ENCODE measurements at regions not wholly inside any gene's neighbourhood (a gene's known extent, or its start where the extent isn't known, plus 50 kb on each side); places are given as distances from the start of the nearest gene placed in this dataset.

GRCh38 chr4:183840311-183840710, 64.8 kb upstream of the STOX2 start (continued):
- TF ChIP-seq DIDO1 (tag; IDR thresholded peaks at IDR 0.05; ENCODE audit: low read depth) (no peak), MTA3 (IDR thresholded peaks at IDR 0.05; ENCODE audit: borderline replicate concordance) (no peak), ZNF384 (IDR thresholded peaks at IDR 0.05; ENCODE audit: low read depth, low read length) (no peak), PHB2 (IDR thresholded peaks at IDR 0.05; ENCODE audit: low read depth) (no peak), NFE2L1 (tag; IDR thresholded peaks at IDR 0.05; ENCODE audit: borderline replicate concordance, low read depth) (no peak)

- H3K4me2 ChIP-seq (ENCODE audit: insufficient read depth, low read length): no peak overlapping the region
- no peaks in the 10 kb centered on the region for H3K79me2 ChIP-seq (ENCODE audit: control insufficient read depth, insufficient read depth, low read length)
- H2AFZ ChIP-seq (ENCODE audit: low read depth, low read length): no peak overlapping the region
- H3K9ac ChIP-seq (ENCODE audit: insufficient read depth in 1 of 2, low read depth in 2 of 2, low read length in 2 of 2): no peak overlapping the region
- WGBS (ENCODE audit: insufficient coverage, low coverage, missing lambda C conversion rate): under 1% methylated on average over 8 of the region's 8 CpGs
- intact Hi-C loops (cut with micrococcal nuclease) (loop anchor here (2.0 to 10.0 kb wide), 2 partner anchors 366 to 410 kb away; no protein-coding TSS in a partner anchor), in situ Hi-C loops (cut with MboI) (no loop called here)
- no peaks in the 10 kb centered on the region for H3K4me1 ChIP-seq (replicated peaks in 1 of 2; ENCODE audit: control insufficient read depth in 2 of 2, insufficient read depth in 2 of 2, low read length in 2 of 2)
- DNase-seq (ENCODE audit: extremely low read depth in 1 of 4, low spot score in 3 of 4) (no peak), FAIRE-seq (no peak), ATAC-seq (no peak)
- POLR2A ChIA-PET: no interaction called here
- H3K27ac ChIP-seq (ENCODE audit: extremely low read depth, low read depth, low read length): no peak overlapping the region
- no peak overlapping the region for H3K4me3 ChIP-seq
- no peaks in the 10 kb centered on the region for H4K20me1 ChIP-seq (replicated peaks; ENCODE audit: control insufficient read depth, insufficient read depth, low read length)
- CTCF ChIA-PET (ENCODE audit: low intra/inter-chr PET ratio): interaction anchor here (1.1 to 2.5 kb wide), 3 partner anchors 259 to 328 kb away, joined by 3 to 11 read pairs (median 8); no protein-coding TSS in a partner anchor
- no peaks in the 10 kb centered on the region for H3K9me3 ChIP-seq (replicated peaks; ENCODE audit: control insufficient read depth, insufficient read depth, low read depth, low read length)
- H3K36me3 ChIP-seq (ENCODE audit: control insufficient read depth, insufficient read depth, low read length): no peaks in the 10 kb centered on the region
- H3K9me1 ChIP-seq (ENCODE audit: control insufficient read depth, insufficient read depth, low read length): no peaks in the 10 kb centered on the region
- peaks cover 0 to 5% of the 10 kb centered on the region in 2 experiments; a peak in 2 of 5 replicates for H3K27me3 ChIP-seq (ENCODE audit: control insufficient read depth in 2 of 2, insufficient read depth in 2 of 2, low read length in 2 of 2)
- BruUV-seq (replicated peaks): no TSS peak
- TF ChIP-seq PREB (CRISPR knock-in tag; IDR thresholded peaks at IDR 0.05): no peak
- TF ChIP-seq, protein P1, sequence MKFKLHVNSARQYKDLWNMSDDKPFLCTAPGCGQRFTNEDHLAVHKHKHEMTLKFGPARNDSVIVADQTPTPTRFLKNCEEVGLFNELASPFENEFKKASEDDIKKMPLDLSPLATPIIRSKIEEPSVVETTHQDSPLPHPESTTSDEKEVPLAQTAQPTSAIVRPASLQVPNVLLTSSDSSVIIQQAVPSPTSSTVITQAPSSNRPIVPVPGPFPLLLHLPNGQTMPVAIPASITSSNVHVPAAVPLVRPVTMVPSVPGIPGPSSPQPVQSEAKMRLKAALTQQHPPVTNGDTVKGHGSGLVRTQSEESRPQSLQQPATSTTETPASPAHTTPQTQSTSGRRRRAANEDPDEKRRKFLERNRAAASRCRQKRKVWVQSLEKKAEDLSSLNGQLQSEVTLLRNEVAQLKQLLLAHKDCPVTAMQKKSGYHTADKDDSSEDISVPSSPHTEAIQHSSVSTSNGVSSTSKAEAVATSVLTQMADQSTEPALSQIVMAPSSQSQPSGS (CRISPR knock-in tag; IDR thresholded peaks at IDR 0.05): no peak
- no peak for TF ChIP-seq HDAC8 (tag; IDR thresholded peaks at IDR 0.05)
- no peak for TF ChIP-seq ZNF395 (CRISPR knock-in tag; IDR thresholded peaks at IDR 0.05)
- no peak for TF ChIP-seq TGIF2 (CRISPR knock-in tag; IDR thresholded peaks at IDR 0.05)
- TF ChIP-seq, protein P2, sequence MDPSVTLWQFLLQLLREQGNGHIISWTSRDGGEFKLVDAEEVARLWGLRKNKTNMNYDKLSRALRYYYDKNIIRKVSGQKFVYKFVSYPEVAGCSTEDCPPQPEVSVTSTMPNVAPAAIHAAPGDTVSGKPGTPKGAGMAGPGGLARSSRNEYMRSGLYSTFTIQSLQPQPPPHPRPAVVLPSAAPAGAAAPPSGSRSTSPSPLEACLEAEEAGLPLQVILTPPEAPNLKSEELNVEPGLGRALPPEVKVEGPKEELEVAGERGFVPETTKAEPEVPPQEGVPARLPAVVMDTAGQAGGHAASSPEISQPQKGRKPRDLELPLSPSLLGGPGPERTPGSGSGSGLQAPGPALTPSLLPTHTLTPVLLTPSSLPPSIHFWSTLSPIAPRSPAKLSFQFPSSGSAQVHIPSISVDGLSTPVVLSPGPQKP (CRISPR knock-in tag; IDR thresholded peaks at IDR 0.05): no peak
- TF ChIP-seq, protein P3, sequence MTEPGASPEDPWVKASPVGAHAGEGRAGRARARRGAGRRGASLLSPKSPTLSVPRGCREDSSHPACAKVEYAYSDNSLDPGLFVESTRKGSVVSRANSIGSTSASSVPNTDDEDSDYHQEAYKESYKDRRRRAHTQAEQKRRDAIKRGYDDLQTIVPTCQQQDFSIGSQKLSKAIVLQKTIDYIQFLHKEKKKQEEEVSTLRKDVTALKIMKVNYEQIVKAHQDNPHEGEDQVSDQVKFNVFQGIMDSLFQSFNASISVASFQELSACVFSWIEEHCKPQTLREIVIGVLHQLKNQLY (CRISPR knock-in tag; conservative IDR thresholded peaks at IDR 0.05): no peak
- TF ChIP-seq, protein P4, sequence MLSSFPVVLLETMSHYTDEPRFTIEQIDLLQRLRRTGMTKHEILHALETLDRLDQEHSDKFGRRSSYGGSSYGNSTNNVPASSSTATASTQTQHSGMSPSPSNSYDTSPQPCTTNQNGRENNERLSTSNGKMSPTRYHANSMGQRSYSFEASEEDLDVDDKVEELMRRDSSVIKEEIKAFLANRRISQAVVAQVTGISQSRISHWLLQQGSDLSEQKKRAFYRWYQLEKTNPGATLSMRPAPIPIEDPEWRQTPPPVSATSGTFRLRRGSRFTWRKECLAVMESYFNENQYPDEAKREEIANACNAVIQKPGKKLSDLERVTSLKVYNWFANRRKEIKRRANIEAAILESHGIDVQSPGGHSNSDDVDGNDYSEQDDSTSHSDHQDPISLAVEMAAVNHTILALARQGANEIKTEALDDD (IDR thresholded peaks at IDR 0.05): no peak
- TF ChIP-seq LEF1 (IDR thresholded peaks at IDR 0.05): no peak
Measured at GRCh38 chr4:183841001-183841400, 64.1 kb upstream of the STOX2 start.
